Prostate gland (tissue), 2 donors: ENCODE measurements at regions not wholly inside any gene's neighbourhood (a gene's known extent, or its start where the extent isn't known, plus 50 kb on each side); places are given as distances from the start of the nearest gene placed in this dataset.

Source experiments
- POLR2A ChIP-seq: fragments of 450-650 bp; IDR thresholded peaks from one replicate; pipeline ENCODE4 v1.6.1; 2016; ENCODE audit warnings: antibody characterized with exemption, mild to moderate bottlenecking
- TF ChIP-seq, protein P1 (sequence below), 4 experiments: fragments of 200-600 bp in 2 of 4; fragments of 450-650 bp in 2 of 4; sonication (generic) in 2 of 4; IDR thresholded peaks; 1 replicate in 3 of 4; 2 replicates in 1 of 4; pipeline ENCODE4 v1.5.1; 2016 to 2019; ENCODE audit warnings: antibody characterized with exemption in 4 of 4, mild to moderate bottlenecking in 2 of 4, moderate library complexity in 2 of 4

GRCh38 chr6:127051571-127052260 is 66.8 kb upstream of the RSPO3 start:
- TF ChIP-seq, protein P1, sequence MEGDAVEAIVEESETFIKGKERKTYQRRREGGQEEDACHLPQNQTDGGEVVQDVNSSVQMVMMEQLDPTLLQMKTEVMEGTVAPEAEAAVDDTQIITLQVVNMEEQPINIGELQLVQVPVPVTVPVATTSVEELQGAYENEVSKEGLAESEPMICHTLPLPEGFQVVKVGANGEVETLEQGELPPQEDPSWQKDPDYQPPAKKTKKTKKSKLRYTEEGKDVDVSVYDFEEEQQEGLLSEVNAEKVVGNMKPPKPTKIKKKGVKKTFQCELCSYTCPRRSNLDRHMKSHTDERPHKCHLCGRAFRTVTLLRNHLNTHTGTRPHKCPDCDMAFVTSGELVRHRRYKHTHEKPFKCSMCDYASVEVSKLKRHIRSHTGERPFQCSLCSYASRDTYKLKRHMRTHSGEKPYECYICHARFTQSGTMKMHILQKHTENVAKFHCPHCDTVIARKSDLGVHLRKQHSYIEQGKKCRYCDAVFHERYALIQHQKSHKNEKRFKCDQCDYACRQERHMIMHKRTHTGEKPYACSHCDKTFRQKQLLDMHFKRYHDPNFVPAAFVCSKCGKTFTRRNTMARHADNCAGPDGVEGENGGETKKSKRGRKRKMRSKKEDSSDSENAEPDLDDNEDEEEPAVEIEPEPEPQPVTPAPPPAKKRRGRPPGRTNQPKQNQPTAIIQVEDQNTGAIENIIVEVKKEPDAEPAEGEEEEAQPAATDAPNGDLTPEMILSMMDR (IDR thresholded peaks at IDR 0.05): no peak
- no peak for TF ChIP-seq POLR2A
